GM23338 (cell line): ENCODE measurements at regions not wholly inside any gene's neighbourhood (a gene's known extent, or its start where the extent isn't known, plus 50 kb on each side); places are given as distances from the start of the nearest gene placed in this dataset.
A peak's percentile ranks its signal among the peaks of the same experiment; 100 is the strongest.

ENCODE experiments used
- ATAC-seq: fragments of 200-7000 bp; cut with Tn5 transposase; 3 replicates; pipeline ENCODE4 v1.9.1; 2020
- DNase-seq: peaks from one replicate; pipeline ENCODE4 v3.0.0-alpha.2; 2015; ENCODE audit warnings: low spot score
- H2AFZ ChIP-seq: fragments of 200-600 bp; sonication (generic); 2 replicates; pipeline ENCODE4 v1.8.0; 2016; ENCODE audit warnings: antibody characterized with exemption, mild to moderate bottlenecking, moderate library complexity
- H3F3A ChIP-seq: fragments of 200-600 bp; sonication (generic); replicated peaks from 2 replicates; pipeline ENCODE4 v1.8.0; 2017; ENCODE audit warnings: antibody characterized with exemption, mixed run types, low read depth
- H3K27ac ChIP-seq: fragments of 200-600 bp; sonication (generic); 2 replicates; pipeline ENCODE4 v1.6.1; 2016; ENCODE audit warnings: low read depth
- H3K27me3 ChIP-seq: fragments of 200-600 bp; sonication (generic); 2 replicates; pipeline ENCODE4 v1.8.0; 2016; ENCODE audit warnings: mild to moderate bottlenecking, mixed run types, moderate library complexity; ENCODE audit not compliant: insufficient read depth
- H3K36me3 ChIP-seq: fragments of 200-600 bp; sonication (generic); 2 replicates; pipeline ENCODE4 v1.8.0; 2016; ENCODE audit warnings: mild to moderate bottlenecking; ENCODE audit not compliant: insufficient read depth
- H3K4me1 ChIP-seq: fragments of 200-600 bp; sonication (generic); 2 replicates; pipeline ENCODE4 v1.8.0; 2016; ENCODE audit warnings: mild to moderate bottlenecking, moderate library complexity; ENCODE audit not compliant: insufficient read depth
- H3K4me2 ChIP-seq: fragments of 200-600 bp; sonication (generic); 2 replicates; pipeline ENCODE4 v1.7.1; 2017; ENCODE audit warnings: mixed run types
- H3K4me3 ChIP-seq: fragments of 200-600 bp; sonication (generic); 2 replicates; pipeline ENCODE4 v1.6.1; 2016; ENCODE audit warnings: mixed run types
- H3K79me2 ChIP-seq: fragments of 200-600 bp; sonication (generic); replicated peaks from 2 replicates; pipeline ENCODE4 v1.8.0; 2017; ENCODE audit warnings: mild to moderate bottlenecking; ENCODE audit not compliant: insufficient read depth
- H3K9me2 ChIP-seq: fragments of 200-600 bp; sonication (generic); 2 replicates; pipeline ENCODE4 v1.8.0; 2017; ENCODE audit not compliant: insufficient read depth
- H4K20me1 ChIP-seq: fragments of 200-600 bp; sonication (generic); replicated peaks from 2 replicates; pipeline ENCODE4 v1.8.0; 2017; ENCODE audit warnings: mild to moderate bottlenecking; ENCODE audit not compliant: insufficient read depth
- H3K27ac Mint-ChIP-seq: 2 replicates; pipeline ENCODE4 v1.8.0; 2020; ENCODE audit warnings: inconsistent platforms, mild to moderate bottlenecking, moderate library complexity, mixed read lengths
- H3K27me3 Mint-ChIP-seq: 3 replicates; pipeline ENCODE4 v1.8.0; 2022; ENCODE audit warnings: low read depth, mild to moderate bottlenecking, moderate library complexity, mixed read lengths, inconsistent platforms; ENCODE audit not compliant: insufficient read depth, poor library complexity
- H3K36me3 Mint-ChIP-seq: 3 replicates; pipeline ENCODE4 v1.8.0; 2021; ENCODE audit warnings: low read depth, mild to moderate bottlenecking, inconsistent platforms, moderate library complexity, mixed read lengths
- H3K4me1 Mint-ChIP-seq: 3 replicates; pipeline ENCODE4 v1.8.0; 2020; ENCODE audit warnings: mild to moderate bottlenecking, inconsistent platforms, mixed read lengths
- H3K4me3 Mint-ChIP-seq: 3 replicates; pipeline ENCODE4 v1.8.0; 2021; ENCODE audit warnings: moderate library complexity, mild to moderate bottlenecking, inconsistent platforms, mixed read lengths
- H3K9me3 Mint-ChIP-seq: 3 replicates; pipeline ENCODE4 v1.8.0; 2020; ENCODE audit warnings: moderate library complexity, mild to moderate bottlenecking, inconsistent platforms, mixed read lengths
- CREB1 ChIP-seq: fragments of 250-450 bp; sonication (Bioruptor Pico); IDR thresholded peaks from 2 replicates; pipeline ENCODE4 v1.5.0; 2020; ENCODE audit warnings: low read depth, mild to moderate bottlenecking, moderate library complexity
- EZH2 ChIP-seq: fragments of 200-600 bp; sonication (generic); IDR thresholded peaks from one replicate; pipeline ENCODE4 v1.8.0; 2017; ENCODE audit warnings: antibody characterized with exemption, mild to moderate bottlenecking, low read depth; ENCODE audit not compliant: unreplicated experiment
- EZH2phosphoT487 ChIP-seq: fragments of 200-600 bp; sonication (generic); IDR thresholded peaks from one replicate; pipeline ENCODE4 v1.8.1; 2018; ENCODE audit warnings: antibody characterized with exemption; ENCODE audit not compliant: unreplicated experiment
- JUNB ChIP-seq: IDR thresholded peaks from one replicate; pipeline ENCODE4 v1.6.1; 2016; ENCODE audit warnings: antibody characterized with exemption; ENCODE audit not compliant: unreplicated experiment
- NANOG ChIP-seq: IDR thresholded peaks from 2 replicates; pipeline ENCODE4 v1.6.1; 2016; ENCODE audit warnings: antibody characterized with exemption, borderline replicate concordance
- POLR2AphosphoS5 ChIP-seq: IDR thresholded peaks from 2 replicates; pipeline ENCODE4 v1.6.1; 2016; ENCODE audit warnings: antibody characterized with exemption, low read depth
- ZNF114 ChIP-seq: fragments of 250-450 bp; sonication (Bioruptor Pico); IDR thresholded peaks from 2 replicates; pipeline ENCODE4 v1.5.0; 2020; ENCODE audit warnings: mild to moderate bottlenecking, moderate library complexity
- ZNF331 ChIP-seq: fragments of 250-450 bp; sonication (Bioruptor Pico); IDR thresholded peaks from 2 replicates; pipeline ENCODE4 v1.5.0; 2020; ENCODE audit warnings: low read depth, mild to moderate bottlenecking, moderate library complexity
- TF ChIP-seq, protein P1 (sequence below): fragments of 250-450 bp; sonication (Bioruptor Pico); IDR thresholded peaks from 2 replicates; pipeline ENCODE4 v1.5.0; 2020; ENCODE audit warnings: mild to moderate bottlenecking, moderate library complexity
- TF ChIP-seq, protein P2 (sequence below): IDR thresholded peaks from one replicate; pipeline ENCODE4 v1.6.1; 2018; ENCODE audit warnings: antibody characterized with exemption; ENCODE audit not compliant: unreplicated experiment
- TF ChIP-seq, protein P3 (sequence below), 2 experiments: fragments of 200-600 bp in 1 of 2; sonication (generic) in 1 of 2; conservative IDR thresholded peaks; 2 replicates each; pipeline versions ENCODE4 v1.5.1 to v1.6.1; 2016 to 2017; ENCODE audit warnings: antibody characterized with exemption in 2 of 2, low read depth in 2 of 2, mild to moderate bottlenecking in 2 of 2, moderate library complexity in 1 of 2

DNA sequence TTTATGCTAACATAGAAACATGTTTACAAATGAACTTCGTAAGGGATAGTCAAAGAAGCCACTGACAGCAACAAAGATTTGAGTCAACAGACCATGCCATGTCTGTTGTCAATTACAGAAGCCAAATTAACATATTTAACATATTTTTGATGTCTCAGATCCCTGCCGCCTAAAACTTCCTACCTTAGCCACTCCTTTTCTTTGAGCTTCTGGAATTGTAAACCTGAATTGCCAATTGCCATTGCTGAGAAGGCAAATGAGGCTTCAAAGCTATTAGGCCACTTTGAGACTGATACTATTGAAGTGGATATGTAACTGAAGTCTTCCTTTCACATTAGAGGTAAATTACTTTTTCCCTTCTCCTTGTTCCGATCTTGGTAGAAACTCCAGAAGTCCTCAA lies 66.0 kb upstream of the DSEL start:
- Histone ChIP-seq H3K27me3 (no peaks in the 10 kb centered on the region), H3F3A (no peaks in the 10 kb centered on the region), H3K79me2 (no peaks in the 10 kb centered on the region), H3K4me1 (peaks cover 21% of the 10 kb centered on the region), H4K20me1 (no peaks in the 10 kb centered on the region), H3K27ac (no peak overlapping the region), H3K9me2 (peaks cover 3% of the 10 kb centered on the region; the same call in 1 of the 2 replicates), H2AFZ (no peak overlapping the region), H3K36me3 (no peaks in the 10 kb centered on the region), H3K4me3 (no peak overlapping the region), H3K4me2 (no peak overlapping the region)
- peak; percentile 28 for DNase-seq
- Mint-ChIP-seq H3K9me3 (no peaks in the 10 kb centered on the region), H3K27me3 (peaks cover 3% of the 10 kb centered on the region), H3K4me3 (no peak overlapping the region), H3K4me1 (peaks cover 29% of the 10 kb centered on the region), H3K36me3 (no peaks in the 10 kb centered on the region), H3K27ac (no peak overlapping the region)
- peak; percentile 27; the same call in 2 of the 3 replicates for ATAC-seq
- TF ChIP-seq JUNB (no peak), NANOG (peak; percentile 62; the same call in 1 of the 2 replicates)

DNA sequence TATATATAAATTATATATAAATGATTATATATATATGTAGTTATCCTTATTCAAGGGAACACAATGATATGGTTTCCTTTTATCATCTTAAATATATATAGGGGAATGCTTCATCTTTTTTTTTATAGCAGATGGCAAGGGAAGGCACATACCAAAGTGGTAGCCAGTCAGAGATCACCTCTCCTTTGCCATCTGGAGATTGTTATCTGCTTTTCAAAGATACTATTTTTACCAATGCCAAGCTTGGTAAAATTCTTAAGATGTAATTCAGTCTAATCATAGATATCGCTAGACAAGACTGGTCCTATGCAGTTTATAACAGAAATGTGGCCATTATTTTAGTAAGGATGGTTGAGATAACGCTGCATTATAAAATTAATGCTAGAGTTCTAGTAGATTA lies 64.7 kb upstream of the DSEL start:
- Mint-ChIP-seq H3K4me3 (no peak overlapping the region), H3K9me3 (no peaks in the 10 kb centered on the region), H3K27me3 (peaks cover 3% of the 10 kb centered on the region), H3K27ac (no peak overlapping the region), H3K36me3 (no peaks in the 10 kb centered on the region), H3K4me1 (peaks cover 29% of the 10 kb centered on the region)
- H4K20me1 ChIP-seq = no peaks in the 10 kb centered on the region
- no peak overlapping the region for H3K4me3 ChIP-seq
- no peaks in the 10 kb centered on the region for H3F3A ChIP-seq
- no peak overlapping the region for H3K27ac ChIP-seq
- H3K27me3 ChIP-seq = no peaks in the 10 kb centered on the region
- peaks cover 3% of the 10 kb centered on the region; the same call in 1 of the 2 replicates for H3K9me2 ChIP-seq
- no peak for ATAC-seq
- DNase-seq = no peak
- no peak overlapping the region for H2AFZ ChIP-seq
- H3K36me3 ChIP-seq = no peaks in the 10 kb centered on the region
- peaks cover 21% of the 10 kb centered on the region for H3K4me1 ChIP-seq
- no peaks in the 10 kb centered on the region for H3K79me2 ChIP-seq
- no peak overlapping the region for H3K4me2 ChIP-seq
- TF ChIP-seq EZH2 = no peak
- TF ChIP-seq ZNF114 (CRISPR knock-in tag) = no peak
- no peak for TF ChIP-seq POLR2AphosphoS5
- TF ChIP-seq, protein P1, sequence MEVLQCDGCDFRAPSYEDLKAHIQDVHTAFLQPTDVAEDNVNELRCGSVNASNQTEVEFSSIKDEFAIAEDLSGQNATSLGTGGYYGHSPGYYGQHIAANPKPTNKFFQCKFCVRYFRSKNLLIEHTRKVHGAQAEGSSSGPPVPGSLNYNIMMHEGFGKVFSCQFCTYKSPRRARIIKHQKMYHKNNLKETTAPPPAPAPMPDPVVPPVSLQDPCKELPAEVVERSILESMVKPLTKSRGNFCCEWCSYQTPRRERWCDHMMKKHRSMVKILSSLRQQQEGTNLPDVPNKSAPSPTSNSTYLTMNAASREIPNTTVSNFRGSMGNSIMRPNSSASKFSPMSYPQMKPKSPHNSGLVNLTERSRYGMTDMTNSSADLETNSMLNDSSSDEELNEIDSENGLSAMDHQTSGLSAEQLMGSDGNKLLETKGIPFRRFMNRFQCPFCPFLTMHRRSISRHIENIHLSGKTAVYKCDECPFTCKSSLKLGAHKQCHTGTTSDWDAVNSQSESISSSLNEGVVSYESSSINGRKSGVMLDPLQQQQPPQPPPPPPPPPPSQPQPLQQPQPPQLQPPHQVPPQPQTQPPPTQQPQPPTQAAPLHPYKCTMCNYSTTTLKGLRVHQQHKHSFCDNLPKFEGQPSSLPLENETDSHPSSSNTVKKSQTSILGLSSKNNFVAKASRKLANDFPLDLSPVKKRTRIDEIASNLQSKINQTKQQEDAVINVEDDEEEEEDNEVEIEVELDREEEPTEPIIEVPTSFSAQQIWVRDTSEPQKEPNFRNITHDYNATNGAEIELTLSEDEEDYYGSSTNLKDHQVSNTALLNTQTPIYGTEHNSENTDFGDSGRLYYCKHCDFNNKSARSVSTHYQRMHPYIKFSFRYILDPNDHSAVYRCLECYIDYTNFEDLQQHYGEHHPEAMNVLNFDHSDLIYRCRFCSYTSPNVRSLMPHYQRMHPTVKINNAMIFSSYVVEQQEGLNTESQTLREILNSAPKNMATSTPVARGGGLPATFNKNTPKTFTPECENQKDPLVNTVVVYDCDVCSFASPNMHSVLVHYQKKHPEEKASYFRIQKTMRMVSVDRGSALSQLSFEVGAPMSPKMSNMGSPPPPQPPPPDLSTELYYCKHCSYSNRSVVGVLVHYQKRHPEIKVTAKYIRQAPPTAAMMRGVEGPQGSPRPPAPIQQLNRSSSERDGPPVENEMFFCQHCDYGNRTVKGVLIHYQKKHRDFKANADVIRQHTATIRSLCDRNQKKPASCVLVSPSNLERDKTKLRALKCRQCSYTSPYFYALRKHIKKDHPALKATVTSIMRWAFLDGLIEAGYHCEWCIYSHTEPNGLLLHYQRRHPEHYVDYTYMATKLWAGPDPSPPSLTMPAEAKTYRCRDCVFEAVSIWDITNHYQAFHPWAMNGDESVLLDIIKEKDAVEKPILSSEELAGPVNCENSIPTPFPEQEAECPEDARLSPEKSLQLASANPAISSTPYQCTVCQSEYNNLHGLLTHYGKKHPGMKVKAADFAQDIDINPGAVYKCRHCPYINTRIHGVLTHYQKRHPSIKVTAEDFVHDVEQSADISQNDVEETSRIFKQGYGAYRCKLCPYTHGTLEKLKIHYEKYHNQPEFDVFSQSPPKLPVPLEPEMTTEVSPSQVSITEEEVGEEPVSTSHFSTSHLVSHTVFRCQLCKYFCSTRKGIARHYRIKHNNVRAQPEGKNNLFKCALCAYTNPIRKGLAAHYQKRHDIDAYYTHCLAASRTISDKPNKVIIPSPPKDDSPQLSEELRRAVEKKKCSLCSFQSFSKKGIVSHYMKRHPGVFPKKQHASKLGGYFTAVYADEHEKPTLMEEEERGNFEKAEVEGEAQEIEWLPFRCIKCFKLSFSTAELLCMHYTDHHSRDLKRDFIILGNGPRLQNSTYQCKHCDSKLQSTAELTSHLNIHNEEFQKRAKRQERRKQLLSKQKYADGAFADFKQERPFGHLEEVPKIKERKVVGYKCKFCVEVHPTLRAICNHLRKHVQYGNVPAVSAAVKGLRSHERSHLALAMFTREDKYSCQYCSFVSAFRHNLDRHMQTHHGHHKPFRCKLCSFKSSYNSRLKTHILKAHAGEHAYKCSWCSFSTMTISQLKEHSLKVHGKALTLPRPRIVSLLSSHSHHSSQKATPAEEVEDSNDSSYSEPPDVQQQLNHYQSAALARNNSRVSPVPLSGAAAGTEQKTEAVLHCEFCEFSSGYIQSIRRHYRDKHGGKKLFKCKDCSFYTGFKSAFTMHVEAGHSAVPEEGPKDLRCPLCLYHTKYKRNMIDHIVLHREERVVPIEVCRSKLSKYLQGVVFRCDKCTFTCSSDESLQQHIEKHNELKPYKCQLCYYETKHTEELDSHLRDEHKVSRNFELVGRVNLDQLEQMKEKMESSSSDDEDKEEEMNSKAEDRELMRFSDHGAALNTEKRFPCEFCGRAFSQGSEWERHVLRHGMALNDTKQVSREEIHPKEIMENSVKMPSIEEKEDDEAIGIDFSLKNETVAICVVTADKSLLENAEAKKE = no peak
- no peak for TF ChIP-seq EZH2phosphoT487
- TF ChIP-seq, protein P2, sequence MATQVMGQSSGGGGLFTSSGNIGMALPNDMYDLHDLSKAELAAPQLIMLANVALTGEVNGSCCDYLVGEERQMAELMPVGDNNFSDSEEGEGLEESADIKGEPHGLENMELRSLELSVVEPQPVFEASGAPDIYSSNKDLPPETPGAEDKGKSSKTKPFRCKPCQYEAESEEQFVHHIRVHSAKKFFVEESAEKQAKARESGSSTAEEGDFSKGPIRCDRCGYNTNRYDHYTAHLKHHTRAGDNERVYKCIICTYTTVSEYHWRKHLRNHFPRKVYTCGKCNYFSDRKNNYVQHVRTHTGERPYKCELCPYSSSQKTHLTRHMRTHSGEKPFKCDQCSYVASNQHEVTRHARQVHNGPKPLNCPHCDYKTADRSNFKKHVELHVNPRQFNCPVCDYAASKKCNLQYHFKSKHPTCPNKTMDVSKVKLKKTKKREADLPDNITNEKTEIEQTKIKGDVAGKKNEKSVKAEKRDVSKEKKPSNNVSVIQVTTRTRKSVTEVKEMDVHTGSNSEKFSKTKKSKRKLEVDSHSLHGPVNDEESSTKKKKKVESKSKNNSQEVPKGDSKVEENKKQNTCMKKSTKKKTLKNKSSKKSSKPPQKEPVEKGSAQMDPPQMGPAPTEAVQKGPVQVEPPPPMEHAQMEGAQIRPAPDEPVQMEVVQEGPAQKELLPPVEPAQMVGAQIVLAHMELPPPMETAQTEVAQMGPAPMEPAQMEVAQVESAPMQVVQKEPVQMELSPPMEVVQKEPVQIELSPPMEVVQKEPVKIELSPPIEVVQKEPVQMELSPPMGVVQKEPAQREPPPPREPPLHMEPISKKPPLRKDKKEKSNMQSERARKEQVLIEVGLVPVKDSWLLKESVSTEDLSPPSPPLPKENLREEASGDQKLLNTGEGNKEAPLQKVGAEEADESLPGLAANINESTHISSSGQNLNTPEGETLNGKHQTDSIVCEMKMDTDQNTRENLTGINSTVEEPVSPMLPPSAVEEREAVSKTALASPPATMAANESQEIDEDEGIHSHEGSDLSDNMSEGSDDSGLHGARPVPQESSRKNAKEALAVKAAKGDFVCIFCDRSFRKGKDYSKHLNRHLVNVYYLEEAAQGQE = no peak
- no peak for TF ChIP-seq ZNF331 (CRISPR knock-in tag)
- no peak for TF ChIP-seq NANOG
- TF ChIP-seq, protein P3, sequence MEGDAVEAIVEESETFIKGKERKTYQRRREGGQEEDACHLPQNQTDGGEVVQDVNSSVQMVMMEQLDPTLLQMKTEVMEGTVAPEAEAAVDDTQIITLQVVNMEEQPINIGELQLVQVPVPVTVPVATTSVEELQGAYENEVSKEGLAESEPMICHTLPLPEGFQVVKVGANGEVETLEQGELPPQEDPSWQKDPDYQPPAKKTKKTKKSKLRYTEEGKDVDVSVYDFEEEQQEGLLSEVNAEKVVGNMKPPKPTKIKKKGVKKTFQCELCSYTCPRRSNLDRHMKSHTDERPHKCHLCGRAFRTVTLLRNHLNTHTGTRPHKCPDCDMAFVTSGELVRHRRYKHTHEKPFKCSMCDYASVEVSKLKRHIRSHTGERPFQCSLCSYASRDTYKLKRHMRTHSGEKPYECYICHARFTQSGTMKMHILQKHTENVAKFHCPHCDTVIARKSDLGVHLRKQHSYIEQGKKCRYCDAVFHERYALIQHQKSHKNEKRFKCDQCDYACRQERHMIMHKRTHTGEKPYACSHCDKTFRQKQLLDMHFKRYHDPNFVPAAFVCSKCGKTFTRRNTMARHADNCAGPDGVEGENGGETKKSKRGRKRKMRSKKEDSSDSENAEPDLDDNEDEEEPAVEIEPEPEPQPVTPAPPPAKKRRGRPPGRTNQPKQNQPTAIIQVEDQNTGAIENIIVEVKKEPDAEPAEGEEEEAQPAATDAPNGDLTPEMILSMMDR (conservative IDR thresholded peaks at IDR 0.05; ENCODE audit: low read depth in 2 of 2) = no peak
- TF ChIP-seq CREB1 (CRISPR knock-in tag) = no peak
